Lower leg skin (tissue), 4 donors: ENCODE measurements at regions not wholly inside any gene's neighbourhood (a gene's known extent, or its start where the extent isn't known, plus 50 kb on each side); places are given as distances from the start of the nearest gene placed in this dataset.

Experiments
- DNase-seq, 2 donors: peaks; one replicate each; pipeline ENCODE4 v3.0.0-alpha.2; 2019; ENCODE audit warnings: low spot score in 2 of 2
- H3K4me3 ChIP-seq: fragments of 200-600 bp; sonication (generic); 2 replicates; pipeline ENCODE4 v1.5.1; 2017; ENCODE audit warnings: mild to moderate bottlenecking, low read depth; ENCODE audit not compliant: poor library complexity, severe bottlenecking
- POLR2A ChIP-seq, 2 donors: fragments of 450-650 bp; IDR thresholded peaks; one replicate each; pipeline ENCODE4 v1.6.1; 2016 to 2017; ENCODE audit warnings: antibody characterized with exemption in 2 of 2, mild to moderate bottlenecking in 1 of 2, moderate library complexity in 1 of 2
- WGBS, 2 donors: methylation state at CpG; one replicate each; pipeline ENCODE4 v1.1.5; 2018; 5-methylcytosine and 5-hydroxymethylcytosine counted together
- intact Hi-C: fragments of 100-400 bp; cut with DNase I; formaldehyde crosslinking; loops from one replicate; pipeline ENCODE4 v1.15.0; 2023; ENCODE audit warnings: low total_unique reads
- TF ChIP-seq, protein P1 (sequence below), 3 donors: fragments of 450-650 bp; IDR thresholded peaks; one replicate each; pipeline ENCODE4 v1.5.1; 2016; ENCODE audit warnings: antibody characterized with exemption in 3 of 3, mild to moderate bottlenecking in 3 of 3, moderate library complexity in 2 of 3

DNA sequence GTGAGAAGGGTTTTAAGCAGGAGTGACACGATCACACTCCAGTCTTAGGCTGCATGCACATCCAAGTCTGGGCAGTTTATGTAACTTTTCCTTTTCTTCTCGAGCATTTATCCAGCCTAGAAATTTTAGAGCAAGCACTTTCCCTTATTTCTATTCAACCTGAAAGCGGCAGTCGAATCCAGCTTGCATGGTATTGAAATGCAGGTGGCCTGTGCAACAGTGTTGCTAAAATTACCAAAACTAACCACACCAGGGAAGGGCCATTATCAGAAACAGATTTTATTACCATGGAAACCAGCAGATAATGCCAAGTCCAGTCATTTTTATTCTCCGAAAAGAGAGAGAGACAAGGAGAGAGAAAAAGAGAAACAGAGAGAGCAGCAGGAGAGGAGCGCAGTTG lies 179.9 kb upstream of the ZC3H12A start:
- 58 to 68% methylated on average over 6 of the region's 6 CpGs for WGBS, 2 donors

DNA sequence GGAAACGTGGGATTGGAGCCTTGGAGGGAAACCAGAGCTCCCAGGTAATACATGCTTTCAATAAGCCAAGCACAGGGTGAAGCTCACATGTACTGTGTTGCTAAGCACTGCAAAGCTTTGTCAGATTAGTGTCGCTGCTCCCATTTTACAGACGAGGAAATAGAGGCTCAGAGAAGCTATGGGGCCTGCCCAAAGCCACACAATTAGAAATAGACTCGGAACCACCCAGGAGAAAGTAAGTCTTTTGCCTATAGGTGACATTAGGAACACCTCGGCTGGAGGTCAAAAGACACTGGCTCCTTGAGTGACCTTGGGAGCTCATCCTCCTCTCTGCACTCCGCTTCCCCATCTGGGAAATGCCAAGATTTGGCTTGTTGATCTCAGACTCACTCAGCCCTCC lies 175.6 kb upstream of the ZC3H12A start:
- no peak overlapping the region for H3K4me3 ChIP-seq
- intact Hi-C loops = no loop called here
- TF ChIP-seq, protein P1, sequence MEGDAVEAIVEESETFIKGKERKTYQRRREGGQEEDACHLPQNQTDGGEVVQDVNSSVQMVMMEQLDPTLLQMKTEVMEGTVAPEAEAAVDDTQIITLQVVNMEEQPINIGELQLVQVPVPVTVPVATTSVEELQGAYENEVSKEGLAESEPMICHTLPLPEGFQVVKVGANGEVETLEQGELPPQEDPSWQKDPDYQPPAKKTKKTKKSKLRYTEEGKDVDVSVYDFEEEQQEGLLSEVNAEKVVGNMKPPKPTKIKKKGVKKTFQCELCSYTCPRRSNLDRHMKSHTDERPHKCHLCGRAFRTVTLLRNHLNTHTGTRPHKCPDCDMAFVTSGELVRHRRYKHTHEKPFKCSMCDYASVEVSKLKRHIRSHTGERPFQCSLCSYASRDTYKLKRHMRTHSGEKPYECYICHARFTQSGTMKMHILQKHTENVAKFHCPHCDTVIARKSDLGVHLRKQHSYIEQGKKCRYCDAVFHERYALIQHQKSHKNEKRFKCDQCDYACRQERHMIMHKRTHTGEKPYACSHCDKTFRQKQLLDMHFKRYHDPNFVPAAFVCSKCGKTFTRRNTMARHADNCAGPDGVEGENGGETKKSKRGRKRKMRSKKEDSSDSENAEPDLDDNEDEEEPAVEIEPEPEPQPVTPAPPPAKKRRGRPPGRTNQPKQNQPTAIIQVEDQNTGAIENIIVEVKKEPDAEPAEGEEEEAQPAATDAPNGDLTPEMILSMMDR (IDR thresholded peaks at IDR 0.05) = no peak
- no peak for TF ChIP-seq POLR2A (IDR thresholded peaks at IDR 0.05)
- 64 to 66% methylated on average over 6 of the region's 6 CpGs for WGBS, 2 donors
- no peak for DNase-seq

More for the DNA sequence above, 179.9 kb upstream of the ZC3H12A start:
- no peak for DNase-seq
- TF ChIP-seq POLR2A (IDR thresholded peaks at IDR 0.05) = no peak
- TF ChIP-seq, protein P1 (IDR thresholded peaks at IDR 0.05) = no peak
- intact Hi-C loops = no loop called here
- no peak overlapping the region for H3K4me3 ChIP-seq

DNA sequence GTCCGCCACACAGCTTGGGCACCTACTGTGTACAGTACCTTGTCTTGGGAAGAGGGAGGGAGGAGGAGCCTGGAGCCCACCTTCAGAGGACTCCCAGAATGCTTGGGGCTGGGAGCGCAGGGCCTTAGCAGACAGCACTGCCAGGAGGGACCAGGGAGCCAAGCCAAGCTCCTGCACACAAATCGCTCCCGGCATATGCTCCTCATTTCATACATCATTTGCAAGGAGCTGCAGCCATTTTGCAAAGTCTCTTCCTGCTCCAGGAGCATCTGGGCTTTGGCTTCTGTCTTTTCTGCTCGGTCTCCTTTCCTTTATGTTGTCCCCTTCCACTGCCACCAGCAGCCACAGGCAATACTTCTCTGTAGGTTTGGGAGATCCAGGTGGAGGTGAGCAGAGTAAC lies 175.2 kb upstream of the ZC3H12A start:
- WGBS, 2 donors = 78 to 88% methylated on average over 5 of the region's 5 CpGs
- DNase-seq = no peak
- no peak for TF ChIP-seq POLR2A (IDR thresholded peaks at IDR 0.05)
- TF ChIP-seq, protein P1 (IDR thresholded peaks at IDR 0.05) = no peak
- H3K4me3 ChIP-seq = no peak overlapping the region
- intact Hi-C loops = no loop called here

DNA sequence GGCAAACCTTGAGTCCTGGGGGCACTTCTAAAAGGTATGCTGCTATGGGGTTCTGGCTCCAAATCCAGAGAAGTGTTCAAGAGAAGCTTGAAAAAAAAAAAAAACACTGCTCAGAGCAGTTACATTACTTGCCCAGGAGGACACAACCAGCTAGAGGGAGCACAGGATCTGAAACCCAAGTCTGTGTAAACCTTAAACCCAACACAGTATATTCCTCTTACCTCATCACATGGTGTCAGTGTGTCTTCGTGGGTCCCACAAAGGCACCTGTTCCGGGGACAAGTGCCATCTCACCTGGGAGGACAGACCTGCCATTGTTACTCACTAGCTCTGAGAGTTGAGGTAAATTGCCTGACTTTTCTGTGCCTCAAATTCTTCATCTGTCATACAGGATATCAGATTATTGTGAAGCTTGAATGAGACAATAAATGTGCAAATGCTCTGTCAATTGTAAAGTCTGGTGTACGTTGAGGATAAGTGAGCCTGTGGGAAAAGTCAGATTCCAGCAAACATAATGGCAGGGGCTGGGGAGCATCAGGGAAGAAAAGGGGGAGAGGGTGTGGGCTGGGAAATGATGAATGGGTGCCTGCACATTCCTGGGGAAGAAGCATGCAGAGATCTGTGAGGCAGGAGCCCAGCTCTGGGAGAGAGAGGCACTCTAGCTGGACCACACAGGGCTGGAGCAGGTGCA lies 170.4 kb upstream of the ZC3H12A start:
- H3K4me3 ChIP-seq = no peak overlapping the region
- TF ChIP-seq, protein P1 (IDR thresholded peaks at IDR 0.05) = no peak
- no peak for TF ChIP-seq POLR2A (IDR thresholded peaks at IDR 0.05)
- intact Hi-C loops = no loop called here
- 51 to 63% methylated on average over 3 of the region's 3 CpGs for WGBS, 2 donors
- no peak for DNase-seq

DNA sequence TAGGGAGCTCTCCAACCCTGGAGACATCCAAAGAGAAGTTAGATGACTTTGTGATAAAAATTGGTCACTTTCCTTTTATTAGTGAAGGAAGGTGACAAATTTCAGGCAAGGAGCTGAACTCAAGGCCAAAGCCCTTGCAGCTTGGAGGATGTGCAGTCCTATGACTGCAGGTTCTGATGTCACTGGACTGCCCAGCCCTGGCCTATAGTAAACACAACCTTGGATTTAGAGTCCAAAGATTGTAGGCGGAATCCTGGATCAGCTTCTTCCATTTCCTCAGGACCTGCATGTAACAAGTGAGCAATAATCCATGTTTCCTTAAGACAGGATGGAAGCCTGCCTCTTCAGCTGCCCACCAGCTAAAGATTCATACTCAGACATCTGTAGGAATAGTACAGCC lies 169.3 kb upstream of the ZC3H12A start:
- H3K4me3 ChIP-seq = no peak overlapping the region
- DNase-seq = no peak
- intact Hi-C loops = no loop called here
- TF ChIP-seq POLR2A (IDR thresholded peaks at IDR 0.05) = no peak
- TF ChIP-seq, protein P1 (IDR thresholded peaks at IDR 0.05) = no peak
- 90 to 95% methylated on average over 1 of the region's 1 CpG for WGBS, 2 donors

DNA sequence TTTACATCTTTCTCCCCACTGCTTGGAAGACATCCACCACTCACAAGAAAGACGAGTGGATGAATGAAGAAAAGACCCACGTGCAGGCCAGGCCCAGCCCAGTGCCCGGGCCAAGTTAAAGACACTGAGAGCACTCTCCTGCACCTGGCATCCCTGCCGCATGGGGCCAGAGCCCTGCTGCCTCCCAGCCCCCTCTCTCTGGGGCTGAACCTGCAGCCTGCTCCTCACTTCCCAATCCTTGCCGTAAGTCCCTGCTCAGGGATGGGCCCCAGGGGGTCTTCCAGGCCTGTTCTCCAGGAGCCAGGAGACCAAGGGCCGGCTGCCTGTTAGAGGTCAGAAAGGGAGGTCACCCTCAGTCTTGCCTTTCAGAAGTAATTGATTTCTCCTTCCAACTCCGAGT lies 168.5 kb upstream of the ZC3H12A start:
- H3K4me3 ChIP-seq = no peak overlapping the region
- WGBS, 2 donors = 46 to 52% methylated on average over 7 of the region's 7 CpGs
- intact Hi-C loops = no loop called here
- TF ChIP-seq POLR2A (IDR thresholded peaks at IDR 0.05) = no peak
- TF ChIP-seq, protein P1 (IDR thresholded peaks at IDR 0.05) = no peak
- no peak for DNase-seq
